Esophagus muscularis mucosa (tissue), 4 donors: ENCODE measurements at regions not wholly inside any gene's neighbourhood (a gene's known extent, or its start where the extent isn't known, plus 50 kb on each side); places are given as distances from the start of the nearest gene placed in this dataset.

Source experiments
- DNase-seq: peaks from one replicate; pipeline ENCODE4 v3.0.0-alpha.2; 2017; ENCODE audit errors: extremely low spot score
- H3K27ac ChIP-seq, 4 donors: fragments of 200-600 bp; sonication (generic); replicated peaks in 1 of 4; 1 replicate in 3 of 4; 2 replicates in 1 of 4; pipeline ENCODE4 v1.5.1; 2016 to 2019; ENCODE audit warnings: mild to moderate bottlenecking in 1 of 4
- H3K27me3 ChIP-seq, 4 donors: fragments of 200-600 bp; sonication (generic); one replicate each; pipeline versions ENCODE4 v1.5.1 to v1.6.0; 2016 to 2019
- H3K36me3 ChIP-seq, 4 donors: fragments of 200-600 bp; sonication (generic); one replicate each; pipeline ENCODE4 v1.5.1; 2016 to 2019
- H3K4me1 ChIP-seq, 4 donors: fragments of 200-600 bp; sonication (generic); one replicate each; pipeline ENCODE4 v1.5.1; 2016 to 2019
- H3K4me3 ChIP-seq, 4 donors: fragments of 200-600 bp; sonication (generic); 1 replicate in 2 of 4; 2 replicates in 2 of 4; pipeline ENCODE4 v1.5.1; 2016 to 2019; ENCODE audit warnings: mild to moderate bottlenecking in 4 of 4, moderate library complexity in 1 of 4
- H3K9me3 ChIP-seq, 4 donors: fragments of 200-600 bp; sonication (generic); 1 replicate in 3 of 4; 2 replicates in 1 of 4; pipeline ENCODE4 v1.5.1; 2016 to 2019
- EP300 ChIP-seq: sonication (generic); formaldehyde crosslinking; IDR thresholded peaks from one replicate; pipeline ENCODE4 v1.6.1; 2017; ENCODE audit warnings: antibody characterized with exemption
- POLR2A ChIP-seq: fragments of 450-650 bp; IDR thresholded peaks from one replicate; pipeline ENCODE4 v1.6.1; 2017; ENCODE audit warnings: antibody characterized with exemption, moderate library complexity, mild to moderate bottlenecking, low read depth
- POLR2AphosphoS5 ChIP-seq, 2 donors: sonication (generic); formaldehyde crosslinking; IDR thresholded peaks; one replicate each; pipeline ENCODE4 v1.6.1; 2017; ENCODE audit warnings: antibody characterized with exemption in 2 of 2
- WGBS: methylation state at CpG from one replicate; pipeline ENCODE4 v1.1.5; 2018; 5-methylcytosine and 5-hydroxymethylcytosine counted together
- intact Hi-C: fragments of 100-400 bp; cut with DNase I; formaldehyde crosslinking; loops from one replicate; pipeline ENCODE4 v1.15.1; 2023
- TF ChIP-seq, protein P1 (sequence below), 3 experiments: fragments of 200-600 bp in 2 of 3; fragments of 450-650 bp in 1 of 3; sonication (generic) in 2 of 3; IDR thresholded peaks; one replicate each; pipeline ENCODE4 v1.5.1; 2017 to 2019; ENCODE audit warnings: antibody characterized with exemption in 3 of 3, mild to moderate bottlenecking in 2 of 3, moderate library complexity in 1 of 3

DNA sequence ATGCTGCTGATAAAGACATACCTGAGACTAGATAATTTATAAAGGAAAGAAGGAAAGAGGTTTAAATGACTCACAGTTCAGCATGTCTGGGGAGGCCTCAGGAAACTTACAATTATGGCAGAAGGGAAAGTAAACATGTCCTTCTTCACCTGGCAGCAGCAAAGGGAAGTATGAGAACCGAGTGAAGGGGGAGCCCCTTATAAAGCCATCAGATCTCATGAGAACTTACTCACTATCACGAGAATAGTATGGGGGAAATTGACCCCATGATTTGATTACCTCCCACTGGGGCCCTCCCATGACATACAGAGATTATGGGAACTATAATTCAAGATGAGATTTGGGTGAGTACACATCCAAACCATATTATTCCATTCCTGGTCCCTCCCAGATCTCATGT is 154.4 kb downstream of the FASLG start:
- intact Hi-C loops, result no loop called here
- no peaks in the 10 kb centered on the region for H3K9me3 ChIP-seq
- WGBS, result 53% methylated on average over 2 of the region's 2 CpGs
- no peaks in the 10 kb centered on the region for H3K36me3 ChIP-seq
- no peak for DNase-seq
- H3K4me1 ChIP-seq, result no peaks in the 10 kb centered on the region
- no peaks in the 10 kb centered on the region for H3K27me3 ChIP-seq
- H3K4me3 ChIP-seq, result no peak overlapping the region
- TF ChIP-seq POLR2A (no peak), POLR2AphosphoS5 (IDR thresholded peaks at IDR 0.05) (no peak)
- no peak overlapping the region for H3K27ac ChIP-seq

DNA sequence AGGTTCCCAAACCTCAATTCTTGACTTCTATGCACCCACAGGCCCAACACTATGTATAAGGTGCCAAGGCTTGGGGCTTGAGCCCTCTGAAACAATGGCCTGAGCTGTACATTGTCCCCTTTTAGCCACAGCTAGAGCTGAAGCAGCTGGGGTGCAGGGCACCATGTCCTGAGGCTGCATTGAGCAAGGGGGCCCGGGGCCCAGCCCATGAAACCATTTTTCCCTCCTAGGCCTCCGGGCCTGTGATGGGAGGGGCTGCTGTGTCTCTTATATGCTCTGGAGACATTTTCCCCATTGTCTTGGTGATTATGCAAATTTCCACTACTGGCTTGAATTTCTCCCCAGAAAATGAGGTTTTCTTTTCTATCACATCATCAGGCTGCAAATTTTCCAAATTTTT is 155.5 kb downstream of the FASLG start:
- DNase-seq, result no peak
- 85% methylated on average over 2 of the region's 2 CpGs for WGBS
- Histone ChIP-seq H3K9me3 (no peaks in the 10 kb centered on the region), H3K4me1 (peaks cover 0 to 8% (median 6%) of the 10 kb centered on the region in 4 donors), H3K4me3 (no peak overlapping the region), H3K36me3 (no peaks in the 10 kb centered on the region), H3K27me3 (no peaks in the 10 kb centered on the region), H3K27ac (no peak overlapping the region)
- intact Hi-C loops, result no loop called here
- TF ChIP-seq, protein P1, sequence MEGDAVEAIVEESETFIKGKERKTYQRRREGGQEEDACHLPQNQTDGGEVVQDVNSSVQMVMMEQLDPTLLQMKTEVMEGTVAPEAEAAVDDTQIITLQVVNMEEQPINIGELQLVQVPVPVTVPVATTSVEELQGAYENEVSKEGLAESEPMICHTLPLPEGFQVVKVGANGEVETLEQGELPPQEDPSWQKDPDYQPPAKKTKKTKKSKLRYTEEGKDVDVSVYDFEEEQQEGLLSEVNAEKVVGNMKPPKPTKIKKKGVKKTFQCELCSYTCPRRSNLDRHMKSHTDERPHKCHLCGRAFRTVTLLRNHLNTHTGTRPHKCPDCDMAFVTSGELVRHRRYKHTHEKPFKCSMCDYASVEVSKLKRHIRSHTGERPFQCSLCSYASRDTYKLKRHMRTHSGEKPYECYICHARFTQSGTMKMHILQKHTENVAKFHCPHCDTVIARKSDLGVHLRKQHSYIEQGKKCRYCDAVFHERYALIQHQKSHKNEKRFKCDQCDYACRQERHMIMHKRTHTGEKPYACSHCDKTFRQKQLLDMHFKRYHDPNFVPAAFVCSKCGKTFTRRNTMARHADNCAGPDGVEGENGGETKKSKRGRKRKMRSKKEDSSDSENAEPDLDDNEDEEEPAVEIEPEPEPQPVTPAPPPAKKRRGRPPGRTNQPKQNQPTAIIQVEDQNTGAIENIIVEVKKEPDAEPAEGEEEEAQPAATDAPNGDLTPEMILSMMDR (IDR thresholded peaks at IDR 0.05), result no peak

DNA sequence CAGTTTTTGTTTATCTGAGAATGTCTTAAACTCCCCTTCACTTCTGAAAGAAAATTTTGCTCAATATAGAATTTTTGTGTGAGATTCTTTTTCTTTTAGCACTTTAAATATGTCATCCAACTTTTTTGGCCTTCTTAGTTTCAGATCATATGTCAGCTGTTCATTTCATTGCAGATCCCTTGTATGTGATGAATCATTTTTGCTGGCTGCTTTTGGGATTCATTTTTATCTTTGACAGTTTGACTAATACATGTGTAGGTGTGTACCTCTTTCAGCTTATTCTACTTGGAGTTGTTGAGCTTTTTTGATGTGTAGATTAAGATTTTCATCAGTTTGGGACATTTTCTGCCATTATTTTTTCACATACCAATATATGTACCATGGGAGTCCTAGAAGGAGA is 156.8 kb downstream of the FASLG start:
- intact Hi-C loops, result no loop called here
- H3K27me3 ChIP-seq, result no peaks in the 10 kb centered on the region
- no peak overlapping the region for H3K27ac ChIP-seq
- no peak for DNase-seq
- H3K4me1 ChIP-seq, result peaks cover 0 to 11% (median 6%) of the 10 kb centered on the region in 4 donors
- no peaks in the 10 kb centered on the region for H3K36me3 ChIP-seq
- TF ChIP-seq EP300, result no peak
- TF ChIP-seq, protein P1 (IDR thresholded peaks at IDR 0.05), result no peak
- no peak for TF ChIP-seq POLR2AphosphoS5 (IDR thresholded peaks at IDR 0.05)
- no peak for TF ChIP-seq POLR2A
- no peak overlapping the region for H3K4me3 ChIP-seq
- no peaks in the 10 kb centered on the region for H3K9me3 ChIP-seq

DNA sequence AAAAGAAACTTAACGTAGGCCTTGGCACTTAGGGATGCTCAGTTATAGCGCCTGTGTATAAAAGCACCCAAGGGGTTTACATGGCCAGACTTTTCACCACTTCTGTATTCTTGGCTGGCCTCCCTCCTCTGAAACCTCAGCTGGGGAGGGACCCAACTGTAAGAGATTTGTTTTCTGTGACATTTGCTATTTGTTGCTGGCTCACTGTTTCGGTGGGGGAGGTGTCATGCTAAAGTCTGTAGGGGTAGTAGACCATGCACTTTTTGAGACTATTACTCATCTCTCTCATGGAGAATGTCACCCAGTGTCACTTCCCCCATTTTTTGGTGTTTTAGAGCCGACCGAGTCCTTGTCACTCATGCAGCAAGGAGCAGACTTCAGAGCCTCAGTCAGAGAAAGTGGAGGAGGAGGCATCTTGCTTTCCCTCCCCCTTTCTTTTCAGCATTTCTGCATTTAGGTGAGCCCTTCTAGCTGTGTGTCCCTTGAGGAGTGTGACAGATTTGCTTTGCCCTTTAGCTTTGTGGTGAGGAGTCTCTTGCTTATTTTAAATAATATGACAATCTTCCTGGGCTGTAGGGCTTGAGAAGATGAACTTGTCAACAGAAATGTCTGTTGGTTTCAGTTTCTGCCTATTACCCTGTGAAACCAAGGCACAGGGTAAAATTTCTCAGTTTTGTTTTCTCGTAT is 160.1 kb downstream of the FASLG start:
- WGBS, result 64% methylated on average over 6 of the region's 6 CpGs
- no peak for TF ChIP-seq POLR2AphosphoS5 (IDR thresholded peaks at IDR 0.05)
- TF ChIP-seq EP300, result no peak
- no peak for TF ChIP-seq POLR2A
- TF ChIP-seq, protein P1 (IDR thresholded peaks at IDR 0.05), result no peak
- Histone ChIP-seq H3K9me3 (no peaks in the 10 kb centered on the region), H3K4me1 (peaks cover 0 to 11% (median 6%) of the 10 kb centered on the region in 4 donors), H3K36me3 (no peaks in the 10 kb centered on the region), H3K27ac (no peak overlapping the region), H3K27me3 (no peaks in the 10 kb centered on the region), H3K4me3 (no peak overlapping the region)
- intact Hi-C loops, result no loop called here
- no peak for DNase-seq

DNA sequence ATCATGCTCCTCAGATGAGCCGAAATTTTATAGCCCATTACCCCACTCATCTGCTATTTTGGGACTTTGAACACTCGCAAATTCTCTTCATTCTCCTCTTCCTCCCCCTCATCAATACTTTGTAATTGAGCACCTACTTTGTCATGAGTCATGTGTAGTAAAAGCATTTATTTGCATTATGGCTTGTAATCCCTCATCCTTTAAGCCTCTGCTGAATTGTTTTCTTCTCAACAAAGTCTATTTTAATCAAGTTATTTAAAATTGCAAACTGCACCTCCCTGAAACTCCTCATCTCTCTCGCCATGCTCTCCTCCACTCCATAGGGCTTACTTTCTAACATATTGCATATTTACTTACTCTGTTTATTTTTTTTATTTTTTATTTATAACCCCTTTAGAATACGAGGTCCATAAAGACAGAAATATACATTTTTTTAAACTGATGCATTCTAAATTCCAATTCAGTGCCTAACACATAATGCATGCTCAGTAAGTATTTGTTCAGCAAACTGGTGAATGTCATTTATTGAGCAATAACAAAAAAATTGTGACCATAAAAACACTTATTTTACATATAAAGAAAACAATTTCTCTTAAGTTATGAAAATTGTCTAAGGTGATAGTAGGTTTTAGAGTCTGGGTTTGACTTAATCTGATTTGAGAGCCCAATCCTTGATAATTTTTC is 161.7 kb downstream of the FASLG start:
- DNase-seq, result no peak
- Histone ChIP-seq H3K27ac (no peak overlapping the region), H3K36me3 (no peaks in the 10 kb centered on the region), H3K27me3 (no peaks in the 10 kb centered on the region), H3K4me1 (peaks cover 0 to 11% (median 6%) of the 10 kb centered on the region in 4 donors), H3K4me3 (no peak overlapping the region), H3K9me3 (no peaks in the 10 kb centered on the region)
- intact Hi-C loops, result loop anchor here (2.0 to 5.0 kb wide), 3 partner anchors 73 to 592 kb away; no protein-coding TSS in a partner anchor
- no peak for TF ChIP-seq POLR2A
- no peak for TF ChIP-seq EP300
- TF ChIP-seq POLR2AphosphoS5 (IDR thresholded peaks at IDR 0.05), result no peak
- TF ChIP-seq, protein P1 (IDR thresholded peaks at IDR 0.05), result no peak
- WGBS, result 94% methylated on average over 4 of the region's 4 CpGs
